DMS53 (cell line): ENCODE measurements at regions not wholly inside any gene's neighbourhood (a gene's known extent, or its start where the extent isn't known, plus 50 kb on each side); places are given as distances from the start of the nearest gene placed in this dataset.
"Not testable (repeated sequence)": the region's sequence is repeated elsewhere in the genome, so short reads cannot be mapped to it uniquely, and the experiment has no call there.

Experiments used
- DNase-seq: peaks from one replicate; lab custom pipeline; 2025; lab: John Stamatoyannopoulos, UW

GRCh38 chr9:135277219-135278201 lies 190.0 kb downstream of the OLFM1 start:
- no peak for DNase-seq

- no peak for DNase-seq
Measured at GRCh38 chr9:135278586-135278985, 191.1 kb downstream of the OLFM1 start.

GRCh38 chr9:135279385-135279784 lies 191.9 kb downstream of the OLFM1 start:
- no peak for DNase-seq

GRCh38 chr9:135279834-135280393 lies 192.4 kb downstream of the OLFM1 start:
- no peak for DNase-seq

- DNase-seq = no peak
Measured at GRCh38 chr9:135280666-135281065, 193.2 kb downstream of the OLFM1 start.

GRCh38 chr9:135281151-135281550 lies 193.7 kb downstream of the OLFM1 start:
- no peak for DNase-seq

GRCh38 chr9:135281791-135282737 lies 194.6 kb downstream of the OLFM1 start:
- peak; percentile 82 for DNase-seq

GRCh38 chr9:135282808-135283207 lies 195.3 kb downstream of the OLFM1 start:
- DNase-seq = no peak

- no peak for DNase-seq
Measured at GRCh38 chr9:135283671-135284070, 195.9 kb upstream of the PPP1R26 start.

- DNase-seq = no peak
Measured at GRCh38 chr9:135284386-135285134, 195.0 kb upstream of the PPP1R26 start.

GRCh38 chr9:135286187-135286925 lies 193.2 kb upstream of the PPP1R26 start:
- DNase-seq = not testable (repeated sequence)

GRCh38 chr9:135286961-135287360 lies 192.6 kb upstream of the PPP1R26 start:
- no peak for DNase-seq

GRCh38 chr9:135287627-135288026 lies 192.0 kb upstream of the PPP1R26 start:
- no peak for DNase-seq

- DNase-seq = no peak
Measured at GRCh38 chr9:135288054-135288453, 191.5 kb upstream of the PPP1R26 start.

- DNase-seq = no peak
Measured at GRCh38 chr9:135289081-135289491, 190.5 kb upstream of the PPP1R26 start.

GRCh38 chr9:135290086-135290485 lies 189.5 kb upstream of the PPP1R26 start:
- DNase-seq = no peak

- DNase-seq = no peak
Measured at GRCh38 chr9:135290566-135290965, 189.0 kb upstream of the PPP1R26 start.

- DNase-seq = no peak
Measured at GRCh38 chr9:135291165-135291564, 188.4 kb upstream of the PPP1R26 start.

GRCh38 chr9:135294836-135295235 lies 184.7 kb upstream of the PPP1R26 start:
- DNase-seq = no peak

GRCh38 chr9:135295551-135296300 lies 183.9 kb upstream of the PPP1R26 start:
- no peak for DNase-seq
